Breast epithelium (tissue), 3 donors: ENCODE measurements at regions not wholly inside any gene's neighbourhood (a gene's known extent, or its start where the extent isn't known, plus 50 kb on each side); places are given as distances from the start of the nearest gene placed in this dataset.

Experiments
- CTCF ChIP-seq, 3 donors: fragments of 450-650 bp; IDR thresholded peaks; one replicate each; pipeline ENCODE4 v1.5.1; 2016 to 2017; ENCODE audit warnings: antibody characterized with exemption in 3 of 3, mild to moderate bottlenecking in 3 of 3, moderate library complexity in 3 of 3
- POLR2A ChIP-seq: fragments of 450-650 bp; IDR thresholded peaks from one replicate; pipeline ENCODE4 v1.6.1; 2016; ENCODE audit warnings: antibody characterized with exemption, mild to moderate bottlenecking, moderate library complexity
- POLR2AphosphoS5 ChIP-seq, 3 donors: sonication (generic); formaldehyde crosslinking; IDR thresholded peaks; one replicate each; pipeline ENCODE4 v1.6.1; 2017; ENCODE audit warnings: antibody characterized with exemption in 3 of 3

- TF ChIP-seq CTCF (IDR thresholded peaks at IDR 0.05) (no peak), POLR2A (no peak), POLR2AphosphoS5 (IDR thresholded peaks at IDR 0.05) (no peak)
Observed at GRCh38 chr21:33998809-33999208, 74.6 kb upstream of the MRPS6 start.
